HG03280 (cell line): ENCODE measurements at regions not wholly inside any gene's neighbourhood (a gene's known extent, or its start where the extent isn't known, plus 50 kb on each side); places are given as distances from the start of the nearest gene placed in this dataset.

Source experiments
- ATAC-seq: cut with Tn5 transposase; IDR thresholded peaks from one replicate; pipeline ENCODE4 v1.9.1; 2021; ENCODE audit warnings: mild to moderate bottlenecking, moderate library complexity; ENCODE audit not compliant: unreplicated experiment

GRCh38 chr1:187413405-187414169 lies 584.8 kb downstream of the PLA2G4A start:
- ATAC-seq: no peak

- ATAC-seq: no peak
These were observed 586.3 kb downstream of the PLA2G4A start for GRCh38 chr1:187415065-187415464.

DNA sequence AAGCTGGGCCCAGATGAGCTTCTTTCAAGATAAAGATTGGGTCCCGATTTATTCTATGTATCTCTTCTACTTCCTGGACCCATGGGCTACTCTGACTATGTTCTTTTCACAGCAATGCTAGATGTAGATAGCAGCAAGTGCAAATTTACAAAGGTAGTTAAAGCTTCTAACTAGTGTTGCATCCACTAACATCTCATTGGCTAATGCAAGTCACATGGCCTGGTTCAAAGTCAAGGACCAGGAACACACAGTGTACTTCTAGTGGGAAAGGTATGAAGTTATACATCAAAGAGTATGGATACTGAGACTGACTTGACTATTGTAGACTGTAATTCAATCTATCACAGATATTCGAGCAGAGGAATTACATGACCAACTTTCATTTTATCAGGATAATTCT lies 588.8 kb downstream of the PLA2G4A start:
- ATAC-seq: no peak

GRCh38 chr1:187433598-187433997 lies 604.8 kb downstream of the PLA2G4A start:
- no peak for ATAC-seq

- ATAC-seq: no peak
These were observed 613.9 kb downstream of the PLA2G4A start for GRCh38 chr1:187442603-187443002.

- ATAC-seq: no peak
These were observed 615.2 kb downstream of the PLA2G4A start for GRCh38 chr1:187443939-187444338.

GRCh38 chr1:187445066-187445465 lies 616.3 kb downstream of the PLA2G4A start:
- no peak for ATAC-seq

DNA sequence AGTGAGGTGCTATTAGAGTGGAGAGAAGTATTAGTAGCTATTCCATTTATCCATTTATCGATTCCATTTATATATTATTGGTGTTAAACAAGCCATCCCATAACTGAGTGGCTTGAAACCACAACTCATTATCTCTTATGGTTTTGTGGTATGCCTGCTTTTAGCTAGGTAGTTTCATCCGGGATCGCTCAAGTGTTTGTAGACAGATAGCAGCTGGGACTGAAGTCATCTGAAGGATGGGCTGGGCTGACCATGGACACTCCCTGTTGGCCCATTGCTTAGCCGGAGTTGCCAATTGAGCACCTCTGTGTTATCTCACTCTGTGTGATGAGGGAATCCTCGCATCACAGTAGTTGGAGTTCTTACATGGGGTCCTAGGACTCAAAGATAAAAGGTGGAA lies 622.5 kb downstream of the PLA2G4A start:
- ATAC-seq: no peak

GRCh38 chr1:187454010-187454409 lies 625.3 kb downstream of the PLA2G4A start:
- ATAC-seq: no peak

- ATAC-seq: no peak
These were observed 627.7 kb downstream of the PLA2G4A start for GRCh38 chr1:187456446-187456845.

- no peak for ATAC-seq
These were observed 631.3 kb downstream of the PLA2G4A start for GRCh38 chr1:187460093-187460492.

GRCh38 chr1:187464320-187464719 lies 635.6 kb downstream of the PLA2G4A start:
- ATAC-seq: no peak

- no peak for ATAC-seq
These were observed 636.7 kb downstream of the PLA2G4A start for GRCh38 chr1:187465441-187465840.

- ATAC-seq: no peak
These were observed 641.1 kb downstream of the PLA2G4A start for GRCh38 chr1:187469836-187470235.

GRCh38 chr1:187471555-187471954 lies 642.8 kb downstream of the PLA2G4A start:
- ATAC-seq: no peak

- no peak for ATAC-seq
These were observed 645.6 kb downstream of the PLA2G4A start for GRCh38 chr1:187474336-187474735.

- no peak for ATAC-seq
These were observed 647.9 kb downstream of the PLA2G4A start for GRCh38 chr1:187476671-187477070.

- no peak for ATAC-seq
These were observed 648.4 kb downstream of the PLA2G4A start for GRCh38 chr1:187477103-187477502.

DNA sequence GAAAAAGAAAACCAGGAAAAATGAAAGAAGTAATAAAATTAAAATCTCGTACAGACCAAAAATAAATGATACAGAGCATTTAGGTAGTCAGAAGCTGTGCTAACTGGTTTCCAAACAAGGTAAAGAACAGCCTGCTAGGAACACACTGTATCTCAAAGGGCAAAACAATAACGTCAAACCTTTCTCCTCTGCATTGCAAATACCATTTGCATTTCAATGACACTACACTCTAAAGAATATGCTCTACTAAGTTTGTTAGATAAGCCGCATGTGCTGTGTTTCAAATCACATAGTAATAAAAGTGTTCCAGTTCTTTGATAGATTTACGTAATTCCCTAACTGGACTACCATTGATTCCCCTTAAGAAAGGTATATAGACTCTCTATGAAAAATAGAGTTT lies 648.8 kb downstream of the PLA2G4A start:
- no peak for ATAC-seq

- no peak for ATAC-seq
These were observed 652.9 kb downstream of the PLA2G4A start for GRCh38 chr1:187481581-187482148.

GRCh38 chr1:187490266-187490665 lies 661.5 kb downstream of the PLA2G4A start:
- ATAC-seq: no peak

- no peak for ATAC-seq
These were observed 662.5 kb downstream of the PLA2G4A start for GRCh38 chr1:187491082-187491720.
